HG03060 (cell line): ENCODE measurements at regions not wholly inside any gene's neighbourhood (a gene's known extent, or its start where the extent isn't known, plus 50 kb on each side); places are given as distances from the start of the nearest gene placed in this dataset.

Source experiments
- ATAC-seq: cut with Tn5 transposase; IDR thresholded peaks from one replicate; pipeline ENCODE4 v1.9.1; 2021; ENCODE audit warnings: low read depth, moderate number of reproducible peaks; ENCODE audit not compliant: unreplicated experiment

DNA sequence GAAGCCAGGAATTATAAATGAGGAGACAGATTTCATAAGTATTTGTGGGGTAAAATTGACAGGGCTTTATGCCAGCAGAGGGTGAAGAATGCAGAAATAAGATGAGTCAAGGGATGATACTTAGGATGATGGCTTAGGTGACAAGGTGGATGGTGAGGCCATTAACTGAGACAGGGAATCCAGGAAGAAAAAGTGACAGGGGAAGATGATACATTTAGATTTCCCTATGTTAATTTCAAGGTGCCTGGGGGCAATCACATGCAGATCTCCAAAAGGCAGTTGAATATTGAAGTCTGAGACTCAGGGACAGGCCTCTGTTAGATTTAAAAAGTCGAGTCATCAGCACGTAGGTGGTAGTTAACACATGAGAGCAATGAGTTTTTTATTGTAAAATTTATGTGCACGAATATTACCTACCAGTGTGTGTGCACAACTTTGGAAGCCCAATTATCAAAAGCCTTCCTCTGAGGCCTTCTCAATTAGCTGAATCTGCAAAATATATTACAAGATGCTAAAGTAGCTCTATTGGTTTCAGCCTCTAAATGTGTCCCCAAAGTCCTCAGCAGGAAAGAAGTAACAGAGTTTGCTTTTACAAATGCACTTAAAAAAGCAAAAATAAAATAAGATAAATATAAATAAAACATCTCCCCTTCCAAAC is 67.9 kb upstream of the CHL1 start:
- no peak for ATAC-seq

DNA sequence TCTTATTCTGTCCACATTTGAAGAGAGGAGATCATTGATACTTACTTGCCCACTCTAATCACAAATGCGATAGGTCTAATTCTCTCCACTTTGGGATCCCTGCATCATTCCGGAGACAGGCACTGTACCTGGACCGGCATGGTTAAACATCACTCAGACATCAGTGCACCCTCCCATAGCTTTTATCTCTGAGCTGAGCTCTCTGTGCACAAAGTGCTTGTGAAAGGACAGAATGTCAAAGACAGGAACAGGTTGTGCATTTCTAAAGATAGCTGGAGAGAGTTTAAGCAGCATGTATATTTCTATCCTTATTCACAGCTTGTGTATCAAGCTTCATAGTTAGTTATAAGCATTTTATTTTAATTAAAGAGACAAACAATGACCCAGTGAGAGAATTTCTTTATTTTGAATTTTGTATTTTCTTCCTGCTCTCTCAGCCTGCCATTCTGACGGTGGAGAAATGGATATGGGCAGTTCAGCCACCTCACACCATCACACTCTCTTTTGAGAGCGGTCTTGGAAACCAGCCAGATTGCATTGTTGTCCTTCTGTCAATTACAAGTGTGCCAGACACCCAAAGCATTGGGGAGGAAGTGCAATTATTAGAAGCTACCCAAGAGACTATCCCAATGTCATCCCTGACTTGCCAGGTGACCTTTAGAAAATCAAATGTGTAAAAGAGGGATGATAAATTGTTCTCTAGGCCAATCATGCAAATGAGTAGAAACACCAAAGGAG is 65.2 kb upstream of the CHL1 start:
- ATAC-seq: no peak

DNA sequence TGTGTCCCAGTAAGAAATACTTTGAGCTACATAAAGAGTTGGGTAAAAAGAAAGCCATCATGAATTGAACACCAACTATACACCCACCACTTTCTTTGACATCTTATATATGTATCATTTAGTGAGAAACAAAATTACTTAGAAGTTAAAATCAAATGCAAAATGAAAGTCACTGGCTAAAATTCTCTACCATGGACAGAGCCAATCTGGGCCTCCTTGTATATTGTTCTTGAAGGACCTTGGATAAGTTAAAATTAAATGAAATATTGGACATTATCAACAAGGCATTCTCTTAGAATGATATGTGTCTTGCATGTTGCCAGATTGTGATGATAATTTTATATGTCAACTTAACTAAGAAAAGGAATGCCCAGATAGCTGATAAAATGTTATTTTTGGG is 64.2 kb upstream of the CHL1 start:
- no peak for ATAC-seq

DNA sequence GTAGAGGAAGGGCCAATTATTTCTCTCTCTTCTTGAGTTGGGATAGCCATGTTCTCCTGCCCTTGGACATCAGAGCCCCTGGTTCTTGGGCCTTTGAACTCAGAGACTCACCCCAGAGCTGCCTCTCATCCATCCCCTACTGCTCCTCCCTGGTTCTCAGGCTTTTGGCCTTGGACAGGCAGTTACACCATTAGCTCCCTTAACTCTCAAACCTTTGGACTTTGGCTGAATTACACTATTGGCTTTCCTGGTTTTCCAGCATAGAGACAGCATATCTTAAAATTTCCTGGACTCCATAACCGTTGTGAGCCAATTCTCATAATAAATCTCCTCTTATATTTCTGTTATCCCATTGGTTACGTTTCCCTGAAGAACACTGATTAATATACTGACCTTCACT is 63.7 kb upstream of the CHL1 start:
- no peak for ATAC-seq

DNA sequence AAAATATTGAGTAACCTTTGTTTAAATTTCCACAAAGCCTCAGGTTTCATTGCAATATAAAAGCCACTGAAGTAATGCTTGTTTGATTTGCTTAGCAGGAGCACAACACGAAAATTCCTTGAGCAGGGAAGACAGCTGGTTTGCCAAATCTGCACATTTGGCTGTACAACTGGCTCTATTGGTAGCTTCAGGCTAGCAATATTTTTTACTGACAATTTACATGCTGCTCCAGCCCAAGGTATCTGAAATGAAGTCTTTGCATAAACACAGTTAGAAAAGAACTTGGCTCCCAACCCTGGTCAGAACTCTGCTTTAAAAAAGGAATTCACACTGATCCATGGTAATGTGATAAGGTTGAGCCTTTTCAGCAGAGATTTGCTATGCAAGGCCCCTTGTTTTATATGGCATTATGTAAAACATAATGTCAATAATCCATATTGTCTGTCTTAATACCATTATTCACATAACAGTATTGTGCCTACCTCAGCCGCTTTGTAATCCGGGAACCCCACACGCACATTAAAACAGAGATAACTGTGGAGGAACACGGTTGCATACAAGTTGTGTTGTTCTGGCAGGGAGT is 55.7 kb upstream of the CHL1 start:
- no peak for ATAC-seq
